ENCODE measurements at regions not wholly inside any gene's neighbourhood (a gene's known extent, or its start where the extent isn't known, plus 50 kb on each side); places are given as distances from the start of the nearest gene placed in this dataset.

DNA sequence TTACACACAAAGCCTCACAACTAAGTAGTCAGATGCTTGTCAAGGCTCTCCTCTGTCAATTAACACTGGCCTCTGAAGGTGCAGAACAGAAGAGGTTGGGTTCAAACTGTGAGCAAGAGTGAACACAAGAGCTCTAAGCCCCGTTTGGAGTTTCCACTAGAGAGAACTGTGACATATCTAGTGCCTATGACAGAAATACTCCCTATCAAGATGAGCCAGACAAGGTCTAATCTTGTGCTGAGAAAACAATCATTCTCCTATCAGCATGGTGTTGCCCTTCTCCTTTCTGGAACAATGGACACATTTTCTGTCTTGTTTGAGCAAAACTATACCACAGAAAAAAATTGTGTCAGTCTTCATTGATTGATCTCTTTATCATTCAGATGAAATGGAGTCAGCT lies 62.4 kb upstream of the CCDC71L start:
- no peak overlapping the region for H3K9ac ChIP-seq (ENCODE audit: extremely low read depth, low read length, poor library complexity, severe bottlenecking)
- TF ChIP-seq CTCF (conservative IDR thresholded peaks at IDR 0.05) = no peak

GRCh38 chr7:106729720-106730385 lies 68.9 kb upstream of the CCDC71L start:
- Histone ChIP-seq H3K36me3 (ENCODE audit: control insufficient read depth, insufficient read depth, low read length) (no peaks in the 10 kb centered on the region), H3K4me3 (ENCODE audit: low read length) (no peak overlapping the region), H3K27ac (ENCODE audit: low read depth, low read length) (no peak overlapping the region), H3K9ac (ENCODE audit: extremely low read depth, low read length, poor library complexity, severe bottlenecking) (no peak overlapping the region), H3K9me3 (ENCODE audit: control insufficient read depth, low read length) (no peaks in the 10 kb centered on the region), H3K4me1 (ENCODE audit: control insufficient read depth, insufficient read depth, low read length) (no peaks in the 10 kb centered on the region), H3K27me3 (ENCODE audit: control insufficient read depth, insufficient read depth, low read length, poor library complexity, severe bottlenecking) (no peaks in the 10 kb centered on the region)
- DNase-seq = no peak
- Mint-ChIP-seq H3K4me3 (no peak overlapping the region), H3K4me1 (no peaks in the 10 kb centered on the region), H3K36me3 (ENCODE audit: low read depth) (no peaks in the 10 kb centered on the region), H3K9me3 (peaks cover 7% of the 10 kb centered on the region), H3K27me3 (ENCODE audit: insufficient read depth) (no peaks in the 10 kb centered on the region), H3K27ac (no peak overlapping the region)
- no peak for TF ChIP-seq CTCF (conservative IDR thresholded peaks at IDR 0.05)
- WGBS, 2 experiments (ENCODE audit: insufficient coverage in 1 of 2, insufficient read length in 1 of 2) = 91 to 95% methylated on average over 2 of the region's 2 CpGs

More for the DNA sequence above, 62.4 kb upstream of the CCDC71L start:
- no peak overlapping the region for H3K27ac ChIP-seq (ENCODE audit: low read depth, low read length)
- WGBS, 2 experiments (ENCODE audit: insufficient coverage in 1 of 2, insufficient read length in 1 of 2) = 44 to 53% methylated on average over 1 of the region's 1 CpG
- no peaks in the 10 kb centered on the region for H3K9me3 ChIP-seq (ENCODE audit: control insufficient read depth, low read length)
- Mint-ChIP-seq H3K9me3 (peaks cover 7% of the 10 kb centered on the region), H3K36me3 (ENCODE audit: low read depth) (no peaks in the 10 kb centered on the region), H3K27me3 (ENCODE audit: insufficient read depth) (peaks cover 2% of the 10 kb centered on the region), H3K4me1 (peaks cover 10% of the 10 kb centered on the region), H3K27ac (no peak overlapping the region), H3K4me3 (no peak overlapping the region)
- no peak overlapping the region for H3K4me3 ChIP-seq (ENCODE audit: low read length)
- H3K27me3 ChIP-seq (ENCODE audit: control insufficient read depth, insufficient read depth, low read length, poor library complexity, severe bottlenecking) = no peaks in the 10 kb centered on the region
- no peak for DNase-seq
- H3K4me1 ChIP-seq (ENCODE audit: control insufficient read depth, insufficient read depth, low read length) = peaks cover 5% of the 10 kb centered on the region
- H3K36me3 ChIP-seq (ENCODE audit: control insufficient read depth, insufficient read depth, low read length) = no peaks in the 10 kb centered on the region

DNA sequence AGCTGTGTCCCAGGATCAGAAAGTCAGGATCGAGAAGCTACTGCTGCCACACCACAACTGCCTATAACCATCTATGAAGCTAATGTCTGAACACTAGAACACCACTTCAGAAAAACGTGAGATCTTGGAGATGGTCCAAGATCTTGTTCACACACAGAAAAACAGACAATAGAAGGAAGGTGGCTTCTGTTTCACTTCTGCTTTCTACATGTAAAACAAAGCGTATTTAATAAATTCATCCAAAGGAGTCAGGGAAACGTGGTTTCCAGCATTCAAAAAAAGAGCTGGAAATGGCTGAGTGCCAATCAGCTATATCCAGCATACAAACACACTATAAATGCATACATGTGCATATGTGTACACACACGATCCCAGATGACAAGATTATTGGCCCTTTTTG lies 70.2 kb upstream of the CCDC71L start:
- no peak for DNase-seq
- TF ChIP-seq CTCF (conservative IDR thresholded peaks at IDR 0.05) = no peak
- no peaks in the 10 kb centered on the region for H3K4me1 Mint-ChIP-seq
- no peak overlapping the region for H3K9ac ChIP-seq (ENCODE audit: extremely low read depth, low read length, poor library complexity, severe bottlenecking)
- no peak overlapping the region for H3K4me3 Mint-ChIP-seq
- H3K4me1 ChIP-seq (ENCODE audit: control insufficient read depth, insufficient read depth, low read length) = no peaks in the 10 kb centered on the region
- 80 to 88% methylated on average over 3 to 5 of the region's 5 CpGs for WGBS, 2 experiments (ENCODE audit: insufficient coverage in 1 of 2, insufficient read length in 1 of 2)
- peaks cover 8% of the 10 kb centered on the region for H3K9me3 Mint-ChIP-seq
- peaks cover 9% of the 10 kb centered on the region for H3K9me3 ChIP-seq (ENCODE audit: control insufficient read depth, low read length)
- H3K27ac Mint-ChIP-seq = no peak overlapping the region
- H3K27ac ChIP-seq (ENCODE audit: low read depth, low read length) = no peak overlapping the region
- H3K36me3 ChIP-seq (ENCODE audit: control insufficient read depth, insufficient read depth, low read length) = no peaks in the 10 kb centered on the region
- H3K36me3 Mint-ChIP-seq (ENCODE audit: low read depth) = no peaks in the 10 kb centered on the region
- H3K4me3 ChIP-seq (ENCODE audit: low read length) = no peak overlapping the region
- no peaks in the 10 kb centered on the region for H3K27me3 Mint-ChIP-seq (ENCODE audit: insufficient read depth)
- no peaks in the 10 kb centered on the region for H3K27me3 ChIP-seq (ENCODE audit: control insufficient read depth, insufficient read depth, low read length, poor library complexity, severe bottlenecking)
